ENCODE measurements at regions not wholly inside any gene's neighbourhood (a gene's known extent, or its start where the extent isn't known, plus 50 kb on each side); places are given as distances from the start of the nearest gene placed in this dataset.

GRCh38 chr3:30069056-30069455 lies 537.3 kb upstream of the TGFBR2 start:
- DNase-seq (ENCODE audit: low read depth): no peak

- no peak for DNase-seq (ENCODE audit: low read depth)
Observed at GRCh38 chr3:30073040-30073439, 533.4 kb upstream of the TGFBR2 start.

- no peak for DNase-seq (ENCODE audit: low read depth)
Observed at GRCh38 chr3:30073622-30074021, 532.8 kb upstream of the TGFBR2 start.

- DNase-seq (ENCODE audit: low read depth): no peak
Observed at GRCh38 chr3:30075514-30075913, 530.9 kb upstream of the TGFBR2 start.

- no peak for DNase-seq (ENCODE audit: low read depth)
Observed at GRCh38 chr3:30076899-30077298, 529.5 kb upstream of the TGFBR2 start.

- DNase-seq (ENCODE audit: low read depth): no peak
Observed at GRCh38 chr3:30077746-30078145, 528.7 kb upstream of the TGFBR2 start.

GRCh38 chr3:30078736-30079135 lies 527.7 kb upstream of the TGFBR2 start:
- DNase-seq (ENCODE audit: low read depth): no peak

- DNase-seq (ENCODE audit: low read depth): no peak
Observed at GRCh38 chr3:30081904-30082303, 524.5 kb upstream of the TGFBR2 start.

- no peak for DNase-seq (ENCODE audit: low read depth)
Observed at GRCh38 chr3:30082652-30083051, 523.7 kb upstream of the TGFBR2 start.

- DNase-seq (ENCODE audit: low read depth): no peak
Observed at GRCh38 chr3:30083315-30083714, 523.1 kb upstream of the TGFBR2 start.

GRCh38 chr3:30084316-30084715 lies 522.1 kb upstream of the TGFBR2 start:
- DNase-seq (ENCODE audit: low read depth): no peak

- no peak for DNase-seq (ENCODE audit: low read depth)
Observed at GRCh38 chr3:30084971-30085403, 521.4 kb upstream of the TGFBR2 start.

GRCh38 chr3:30085486-30085885 lies 520.9 kb upstream of the TGFBR2 start:
- DNase-seq (ENCODE audit: low read depth): no peak

GRCh38 chr3:30091686-30092085 lies 514.7 kb upstream of the TGFBR2 start:
- DNase-seq (ENCODE audit: low read depth): no peak

GRCh38 chr3:30097022-30097650 lies 509.3 kb upstream of the TGFBR2 start:
- DNase-seq (ENCODE audit: low read depth): no peak

- no peak for DNase-seq (ENCODE audit: low read depth)
Observed at GRCh38 chr3:30098243-30098642, 508.2 kb upstream of the TGFBR2 start.

- DNase-seq (ENCODE audit: low read depth): no peak
Observed at GRCh38 chr3:30098653-30099455, 507.5 kb upstream of the TGFBR2 start.

GRCh38 chr3:30102356-30102755 lies 504.0 kb upstream of the TGFBR2 start:
- no peak for DNase-seq (ENCODE audit: low read depth)

- DNase-seq (ENCODE audit: low read depth): no peak
Observed at GRCh38 chr3:30103186-30103585, 503.2 kb upstream of the TGFBR2 start.

- no peak for DNase-seq (ENCODE audit: low read depth)
Observed at GRCh38 chr3:30107531-30107930, 498.9 kb upstream of the TGFBR2 start.

GRCh38 chr3:30112411-30112810 lies 494.0 kb upstream of the TGFBR2 start:
- no peak for DNase-seq (ENCODE audit: low read depth)

- no peak for DNase-seq (ENCODE audit: low read depth)
Observed at GRCh38 chr3:30112902-30113484, 493.4 kb upstream of the TGFBR2 start.

- DNase-seq (ENCODE audit: low read depth): no peak
Observed at GRCh38 chr3:30113906-30114305, 492.5 kb upstream of the TGFBR2 start.

All from activated T-helper 9 cell treated with anti-CD3 and anti-CD28 coated beads, Interleukin-2, amount 50 U/mL, for 16 hours (primary cell).